K562 (cell line): ENCODE measurements at regions not wholly inside any gene's neighbourhood (a gene's known extent, or its start where the extent isn't known, plus 50 kb on each side); places are given as distances from the start of the nearest gene placed in this dataset.

Source experiments
- ATAC-seq: fragments of 200-7000 bp; cut with Tn5 transposase; 3 replicates; pipeline ENCODE4 v1.9.1; 2020; ENCODE audit warnings: moderate library complexity
- BruUV-seq: library from RNA; stranded (reverse); fragments of 400-500 nt; replicated peaks from 2 replicates; lab custom pipeline; 2021; lab: Mats Ljungman, UMichigan
- CTCF ChIA-PET: fragments of 300-600 bp; formaldehyde crosslinking; extraction: SDS; loops from one replicate; lab custom pipeline; 2021; ENCODE audit warnings: low intra/inter-chr PET ratio; lab: Yijun Ruan, JAX
- POLR2A ChIA-PET: fragments of 300-600, 350-650 bp; sonication (Branson Sonifier 250); formaldehyde crosslinking; extraction: SDS; loops from one replicate; lab custom pipeline; 2021; ENCODE audit warnings: antibody characterized with exemption, inconsistent platforms; lab: Yijun Ruan, JAX
- DNase-seq, 4 experiments: peaks; one replicate each; pipeline versions ENCODE4 v3.0.0 to v3.0.0-alpha.2; 2011 to 2018; ENCODE audit warnings: low spot score in 3 of 4, mixed read lengths in 3 of 4; ENCODE audit errors: extremely low read depth in 1 of 4
- FAIRE-seq: peaks from 2 replicates; lab custom pipeline; 2011; peaks lifted over from hg19 to GRCh38; lab: Jason Lieb, UNC
- H2AFZ ChIP-seq: 2 replicates; pipeline ENCODE4 v1.6.0; 2011; ENCODE audit warnings: low read depth, low read length, control low read depth, inconsistent platforms
- H3K27ac ChIP-seq: fragments of 200-600 bp; 3 replicates; pipeline ENCODE4 v1.8.0; 2011; ENCODE audit warnings: low read depth, mild to moderate bottlenecking, control low read depth, inconsistent platforms, low read length, moderate library complexity, mixed read lengths; ENCODE audit errors: extremely low read depth
- H3K27me3 ChIP-seq, 2 experiments: fragments of 300-600 bp in 1 of 2; 2 replicates in 1 of 2; 3 replicates in 1 of 2; pipeline versions ENCODE4 v1.6.0 to v1.8.0; 2011; ENCODE audit warnings: inconsistent platforms in 2 of 2, low read length in 2 of 2, mild to moderate bottlenecking in 1 of 2, mixed read lengths in 1 of 2, moderate library complexity in 1 of 2; ENCODE audit not compliant: control insufficient read depth in 2 of 2, insufficient read depth in 2 of 2
- H3K36me3 ChIP-seq: fragments of 300-600 bp; 3 replicates; pipeline ENCODE4 v1.8.0; 2011; ENCODE audit warnings: mild to moderate bottlenecking, low read length, inconsistent platforms; ENCODE audit not compliant: control insufficient read depth, insufficient read depth
- H3K4me1 ChIP-seq, 2 experiments: fragments of 200-600 bp in 1 of 2; replicated peaks in 1 of 2; 2 replicates in 1 of 2; 3 replicates in 1 of 2; pipeline versions ENCODE4 v1.5.1 to v1.8.0; 2011; ENCODE audit warnings: inconsistent platforms in 2 of 2, low read length in 2 of 2, mild to moderate bottlenecking in 1 of 2, mixed read lengths in 1 of 2, moderate library complexity in 1 of 2; ENCODE audit not compliant: control insufficient read depth in 2 of 2, insufficient read depth in 2 of 2
- H3K4me2 ChIP-seq: 2 replicates; pipeline ENCODE4 v1.6.1; 2011; ENCODE audit warnings: low read length, control low read depth, inconsistent platforms, mixed read lengths; ENCODE audit not compliant: insufficient read depth
- H3K4me3 ChIP-seq: fragments of 200-600 bp; sonication (generic), shearing (Covaris generic); 2 replicates; pipeline ENCODE4 v1.5.1; 2016; ENCODE audit warnings: control low read depth, inconsistent platforms
- H3K79me2 ChIP-seq: fragments of 200-600 bp; 3 replicates; pipeline ENCODE4 v1.8.0; 2011; ENCODE audit warnings: low read length, inconsistent platforms; ENCODE audit not compliant: control insufficient read depth, insufficient read depth
- H3K9ac ChIP-seq, 2 experiments: 2 replicates each; pipeline versions ENCODE4 v1.6.0 to v1.6.1; 2011; ENCODE audit warnings: low read depth in 2 of 2, low read length in 2 of 2, control low read depth in 1 of 2, inconsistent platforms in 1 of 2, mild to moderate bottlenecking in 1 of 2, mixed read lengths in 1 of 2; ENCODE audit not compliant: insufficient read depth in 1 of 2
- H3K9me1 ChIP-seq: one replicate; pipeline ENCODE4 v1.6.0; 2011; ENCODE audit warnings: inconsistent platforms, mild to moderate bottlenecking, low read length, moderate library complexity; ENCODE audit not compliant: control insufficient read depth, insufficient read depth
- H3K9me3 ChIP-seq: replicated peaks from 2 replicates; pipeline ENCODE4 v1.5.1; 2011; ENCODE audit warnings: low read depth, low read length, inconsistent platforms; ENCODE audit not compliant: control insufficient read depth, insufficient read depth
- H4K20me1 ChIP-seq: replicated peaks from 2 replicates; pipeline ENCODE4 v1.6.1; 2011; ENCODE audit warnings: low read length, inconsistent platforms, mixed read lengths; ENCODE audit not compliant: control insufficient read depth, insufficient read depth
- ELK3 ChIP-seq: fragments of 450-650 bp; formaldehyde crosslinking; IDR thresholded peaks from 2 replicates; pipeline ENCODE4 v1.4.0; 2020; ENCODE audit warnings: mild to moderate bottlenecking
- EWSR1 ChIP-seq: fragments of 450-650 bp; IDR thresholded peaks from 2 replicates; pipeline ENCODE4 v1.6.1; 2018; ENCODE audit warnings: borderline replicate concordance, mild to moderate bottlenecking, low read depth, moderate library complexity; ENCODE audit not compliant: partially characterized antibody
- FOXK1 ChIP-seq: sonication (generic); formaldehyde crosslinking; IDR thresholded peaks from 2 replicates; pipeline ENCODE4 v1.8.0; 2022; ENCODE audit warnings: missing genetic modification reagents, mild to moderate bottlenecking, borderline replicate concordance
- MEF2D ChIP-seq: conservative IDR thresholded peaks from 2 replicates; pipeline ENCODE4 v1.6.1; 2016; ENCODE audit warnings: low read depth, missing genetic modification characterization, missing compliant biosample characterization
- NCOA1 ChIP-seq: fragments of 450-650 bp; IDR thresholded peaks from 2 replicates; pipeline ENCODE4 v1.6.1; 2016; ENCODE audit warnings: low read depth
- NFIC ChIP-seq: fragments of 450-650 bp; IDR thresholded peaks from 2 replicates; pipeline ENCODE4 v1.6.1; 2017; ENCODE audit warnings: mild to moderate bottlenecking, inconsistent platforms
- NUFIP1 ChIP-seq: fragments of 450-650 bp; IDR thresholded peaks from 2 replicates; pipeline ENCODE4 v1.6.1; 2018; ENCODE audit not compliant: partially characterized antibody
- PHB ChIP-seq: fragments of 250-450 bp; sonication (Bioruptor Pico); IDR thresholded peaks from 2 replicates; pipeline ENCODE4 v1.5.0; 2021
- SAFB ChIP-seq: fragments of 200-400 bp; formaldehyde crosslinking; IDR thresholded peaks from 2 replicates; pipeline ENCODE4 v1.6.1; 2017; ENCODE audit warnings: low read depth, low read length, borderline replicate concordance
- ZFP1 ChIP-seq: fragments of 450-650 bp; formaldehyde crosslinking; IDR thresholded peaks from 2 replicates; pipeline ENCODE4 v1.4.0; 2020; ENCODE audit warnings: mild to moderate bottlenecking, mixed read lengths
- ZMIZ1 ChIP-seq, 2 experiments: fragments of 150-350 bp in 1 of 2; IDR thresholded peaks; 2 replicates each; pipeline ENCODE4 v1.6.1; 2012 to 2016; ENCODE audit warnings: low read depth in 2 of 2, low read length in 2 of 2, mild to moderate bottlenecking in 1 of 2, moderate library complexity in 1 of 2
- ZNF282 ChIP-seq: sonication (generic); formaldehyde crosslinking; IDR thresholded peaks from 2 replicates; pipeline ENCODE4 v1.8.1; 2023; ENCODE audit warnings: missing genetic modification reagents
- ZNF609 ChIP-seq: sonication (generic); formaldehyde crosslinking; IDR thresholded peaks from 2 replicates; pipeline ENCODE4 v1.8.1; 2023; ENCODE audit warnings: missing genetic modification reagents, mild to moderate bottlenecking, borderline replicate concordance
- WGBS: fragments of 100-300 bp; shearing (Covaris generic); methylation state at CpG from one replicate; pipeline ENCODE4 v1.1.6; 2016; ENCODE audit warnings: low coverage, mixed read lengths; ENCODE audit not compliant: insufficient coverage; ENCODE audit errors: missing lambda C conversion rate; 5-methylcytosine and 5-hydroxymethylcytosine counted together
- in situ Hi-C: fragments of 300-500 bp; cut with MboI; formaldehyde crosslinking; loops from 4 replicates; pipeline ENCODE4 v1.15.0; 2018; ENCODE audit warnings: inconsistent platforms, mixed read lengths
- intact Hi-C: fragments of 100-400 bp; cut with micrococcal nuclease; formaldehyde crosslinking; loops from 2 replicates; pipeline ENCODE4 v1.14.2; 2022

- no peak for TF ChIP-seq ELK3 (CRISPR knock-in tag)
Observed at GRCh38 chr1:221576268-221576667, 165.6 kb downstream of the DUSP10 start (continued).

GRCh38 chr1:221583465-221583864 lies 158.4 kb downstream of the DUSP10 start:
- intact Hi-C loops: no loop called here
- ATAC-seq: no peak
- DNase-seq: no peak
- TF ChIP-seq FOXK1 (no peak), MEF2D (tag) (no peak), NUFIP1 (no peak), ZMIZ1 (IDR thresholded peaks at IDR 0.05; ENCODE audit: low read depth in 2 of 2, low read length in 2 of 2) (no peak), ZFP1 (no peak), EWSR1 (no peak), ZNF282 (no peak), NFIC (no peak), SAFB (no peak), PHB (CRISPR knock-in tag) (no peak), NCOA1 (no peak), ZNF609 (CRISPR knock-in tag) (no peak)

More at GRCh38 chr1:221583465-221583864, 158.4 kb downstream of the DUSP10 start:
- Histone ChIP-seq H3K36me3 (no peaks in the 10 kb centered on the region), H3K79me2 (no peaks in the 10 kb centered on the region), H3K27ac (no peak overlapping the region), H3K27me3 (no peaks in the 10 kb centered on the region), H3K9ac (no peak overlapping the region), H2AFZ (peak overlapping the region; percentile 26; the same call in 1 of the 2 replicates), H3K9me1 (no peaks in the 10 kb centered on the region), H4K20me1 (no peaks in the 10 kb centered on the region), H3K9me3 (no peaks in the 10 kb centered on the region), H3K4me3 (no peak overlapping the region), H3K4me1 (no peaks in the 10 kb centered on the region), H3K4me2 (no peak overlapping the region)
- WGBS: 0% methylated on average over 2 of the region's 2 CpGs
- POLR2A ChIA-PET: no interaction called here
- BruUV-seq: no TSS peak
- FAIRE-seq: no peak
- in situ Hi-C loops: no loop called here
- CTCF ChIA-PET: no interaction called here
